ENCODE measurements at regions not wholly inside any gene's neighbourhood (a gene's known extent, or its start where the extent isn't known, plus 50 kb on each side); places are given as distances from the start of the nearest gene placed in this dataset.

- DNase-seq (ENCODE audit: low read depth), result no peak
Observed at GRCh38 chr11:30089921-30090320, 73.1 kb upstream of the KCNA4 start.

GRCh38 chr11:30091246-30091645 is 74.4 kb upstream of the KCNA4 start:
- no peak for DNase-seq (ENCODE audit: low read depth)

GRCh38 chr11:30091737-30092136 is 74.9 kb upstream of the KCNA4 start:
- DNase-seq (ENCODE audit: low read depth), result peak; percentile 44

- no peak for DNase-seq (ENCODE audit: low read depth)
Observed at GRCh38 chr11:30092518-30092917, 75.7 kb upstream of the KCNA4 start.

- DNase-seq (ENCODE audit: low read depth), result no peak
Observed at GRCh38 chr11:30100495-30100894, 83.7 kb upstream of the KCNA4 start.

GRCh38 chr11:30106222-30107181 is 89.7 kb upstream of the KCNA4 start:
- DNase-seq (ENCODE audit: low read depth), result no peak

- peak; percentile 87 for DNase-seq (ENCODE audit: low read depth)
Observed at GRCh38 chr11:30107899-30108298, 91.1 kb upstream of the KCNA4 start.

GRCh38 chr11:30109774-30110173 is 92.9 kb upstream of the KCNA4 start:
- no peak for DNase-seq (ENCODE audit: low read depth)

GRCh38 chr11:30110691-30111090 is 93.9 kb upstream of the KCNA4 start:
- no peak for DNase-seq (ENCODE audit: low read depth)

GRCh38 chr11:30111786-30112185 is 95.0 kb upstream of the KCNA4 start:
- DNase-seq (ENCODE audit: low read depth), result no peak

- peak; percentile 12 for DNase-seq (ENCODE audit: low read depth)
Observed at GRCh38 chr11:30113326-30113898, 96.6 kb upstream of the KCNA4 start.

- DNase-seq (ENCODE audit: low read depth), result no peak
Observed at GRCh38 chr11:30116512-30116911, 99.7 kb upstream of the KCNA4 start.

- DNase-seq (ENCODE audit: low read depth), result no peak
Observed at GRCh38 chr11:30120045-30120589, 103.3 kb upstream of the KCNA4 start.

- DNase-seq (ENCODE audit: low read depth), result no peak
Observed at GRCh38 chr11:30125456-30125855, 105.4 kb upstream of the FSHB start.

GRCh38 chr11:30128269-30128932 is 102.4 kb upstream of the FSHB start:
- DNase-seq (ENCODE audit: low read depth), result peak; percentile 36

GRCh38 chr11:30131535-30131934 is 99.3 kb upstream of the FSHB start:
- DNase-seq (ENCODE audit: low read depth), result peak; percentile 9

GRCh38 chr11:30133281-30133680 is 97.5 kb upstream of the FSHB start:
- no peak for DNase-seq (ENCODE audit: low read depth)

- DNase-seq (ENCODE audit: low read depth), result peak; percentile 32
Observed at GRCh38 chr11:30143098-30143705, 87.6 kb upstream of the FSHB start.

- no peak for DNase-seq (ENCODE audit: low read depth)
Observed at GRCh38 chr11:30147293-30147692, 83.5 kb upstream of the FSHB start.

GRCh38 chr11:30149998-30150397 is 80.8 kb upstream of the FSHB start:
- no peak for DNase-seq (ENCODE audit: low read depth)

GRCh38 chr11:30150425-30150824 is 80.4 kb upstream of the FSHB start:
- DNase-seq (ENCODE audit: low read depth), result no peak

- no peak for DNase-seq (ENCODE audit: low read depth)
Observed at GRCh38 chr11:30153008-30153407, 77.8 kb upstream of the FSHB start.
